Mesendoderm (in vitro differentiated cells): ENCODE measurements at regions not wholly inside any gene's neighbourhood (a gene's known extent, or its start where the extent isn't known, plus 50 kb on each side); places are given as distances from the start of the nearest gene placed in this dataset.

Experiments
- DNase-seq: peaks from one replicate; pipeline ENCODE4 v3.0.0; 2013
- H2AK5ac ChIP-seq: 2 replicates; pipeline ENCODE4 v1.6.1; 2013; ENCODE audit warnings: low read length, inconsistent platforms
- H2BK120ac ChIP-seq: 2 replicates; pipeline ENCODE4 v1.6.1; 2013; ENCODE audit warnings: low read depth, mild to moderate bottlenecking, low read length, moderate library complexity, mixed read lengths
- H2BK15ac ChIP-seq: replicated peaks from 2 replicates; pipeline ENCODE4 v1.6.1; 2013; ENCODE audit warnings: low read depth, mild to moderate bottlenecking, moderate library complexity
- H2BK5ac ChIP-seq: 2 replicates; pipeline ENCODE4 v1.6.1; 2013; ENCODE audit warnings: low read length, inconsistent platforms
- H3K18ac ChIP-seq: 2 replicates; pipeline ENCODE4 v1.6.1; 2013; ENCODE audit warnings: mild to moderate bottlenecking, low read length, mixed read lengths
- H3K23ac ChIP-seq: one replicate; pipeline ENCODE4 v1.6.1; 2013; ENCODE audit warnings: low read length
- H3K27ac ChIP-seq: 2 replicates; pipeline ENCODE4 v1.5.1; 2013; ENCODE audit warnings: low read depth, mild to moderate bottlenecking, inconsistent platforms, low read length, moderate library complexity
- H3K27me3 ChIP-seq: 2 replicates; pipeline ENCODE4 v1.6.1; 2013; ENCODE audit warnings: low read length, control low read depth, mild to moderate bottlenecking, inconsistent platforms; ENCODE audit not compliant: insufficient read depth, poor library complexity
- H3K36me3 ChIP-seq: 2 replicates; pipeline ENCODE4 v1.6.1; 2013; ENCODE audit warnings: low read length, inconsistent platforms; ENCODE audit not compliant: control insufficient read depth, insufficient read depth
- H3K4ac ChIP-seq: one replicate; pipeline ENCODE4 v1.6.1; 2013; ENCODE audit warnings: low read depth, mild to moderate bottlenecking, low read length, moderate library complexity
- H3K4me1 ChIP-seq: 2 replicates; pipeline ENCODE4 v1.6.1; 2013; ENCODE audit warnings: low read depth, low read length, inconsistent platforms; ENCODE audit not compliant: control insufficient read depth
- H3K4me2 ChIP-seq: 2 replicates; pipeline ENCODE4 v1.6.1; 2013; ENCODE audit warnings: low read length
- H3K4me3 ChIP-seq: 2 replicates; pipeline ENCODE4 v1.5.1; 2013; ENCODE audit warnings: mild to moderate bottlenecking, low read length
- H3K56ac ChIP-seq: one replicate; pipeline ENCODE4 v1.6.1; 2013; ENCODE audit warnings: low read length
- H3K79me1 ChIP-seq: 2 replicates; pipeline ENCODE4 v1.6.1; 2013; ENCODE audit warnings: low read length, inconsistent platforms
- H3K79me2 ChIP-seq: 2 replicates; pipeline ENCODE4 v1.6.1; 2013; ENCODE audit warnings: mild to moderate bottlenecking, low read length; ENCODE audit not compliant: control insufficient read depth, insufficient read depth
- H3K9ac ChIP-seq: 2 replicates; pipeline ENCODE4 v1.6.1; 2013; ENCODE audit warnings: low read length, inconsistent platforms
- H4K5ac ChIP-seq: one replicate; pipeline ENCODE4 v1.6.1; 2013; ENCODE audit warnings: low read length
- H4K8ac ChIP-seq: one replicate; pipeline ENCODE4 v1.6.1; 2013; ENCODE audit warnings: low read depth, mild to moderate bottlenecking, control low read depth, low read length, moderate library complexity
- WGBS: extraction: QIAGEN DNeasy Blood & Tissue Kit; methylation state at CpG from one replicate; pipeline ENCODE4 v1.1.7; 2013; ENCODE audit warnings: low lambda C conversion rate, missing lambda C conversion rate; ENCODE audit not compliant: insufficient coverage; ENCODE audit errors: extremely low coverage; 5-methylcytosine and 5-hydroxymethylcytosine counted together

DNA sequence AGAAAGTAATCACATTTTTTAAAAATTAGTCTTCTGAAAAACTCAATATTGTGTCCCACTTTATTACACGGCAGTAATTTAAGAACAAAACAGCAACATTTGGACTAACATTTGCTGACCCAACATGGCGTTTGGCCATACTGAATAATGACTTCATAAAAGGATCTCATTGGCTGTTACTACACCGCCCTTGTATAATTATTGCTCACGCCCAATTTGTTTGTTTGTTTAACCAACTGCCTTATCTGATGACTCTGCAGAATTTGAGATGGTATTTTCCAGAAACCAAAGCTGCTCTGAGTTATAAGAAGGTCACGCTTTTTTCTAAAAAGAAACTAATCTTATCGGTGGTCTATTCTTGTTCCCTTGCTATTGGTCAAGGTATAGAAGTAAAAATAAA, 200.2 kb upstream of the TARS1 start:
- Histone ChIP-seq H3K27me3 (no peaks in the 10 kb centered on the region), H3K56ac (no peak overlapping the region), H3K79me1 (no peaks in the 10 kb centered on the region), H3K79me2 (no peaks in the 10 kb centered on the region), H2AK5ac (no peak overlapping the region), H3K4me1 (peaks cover 2% of the 10 kb centered on the region), H3K18ac (no peak overlapping the region), H2BK5ac (no peak overlapping the region), H3K27ac (no peak overlapping the region), H3K4ac (no peak overlapping the region), H4K5ac (no peak overlapping the region), H3K23ac (no peak overlapping the region), H3K9ac (no peak overlapping the region), H3K36me3 (no peaks in the 10 kb centered on the region), H2BK15ac (no peak overlapping the region), H4K8ac (no peak overlapping the region), H3K4me2 (no peak overlapping the region), H3K4me3 (no peak overlapping the region), H2BK120ac (no peak overlapping the region)
- WGBS: no CpG with 5 or more reads among the region's 6 CpGs
- DNase-seq: no peak

DNA sequence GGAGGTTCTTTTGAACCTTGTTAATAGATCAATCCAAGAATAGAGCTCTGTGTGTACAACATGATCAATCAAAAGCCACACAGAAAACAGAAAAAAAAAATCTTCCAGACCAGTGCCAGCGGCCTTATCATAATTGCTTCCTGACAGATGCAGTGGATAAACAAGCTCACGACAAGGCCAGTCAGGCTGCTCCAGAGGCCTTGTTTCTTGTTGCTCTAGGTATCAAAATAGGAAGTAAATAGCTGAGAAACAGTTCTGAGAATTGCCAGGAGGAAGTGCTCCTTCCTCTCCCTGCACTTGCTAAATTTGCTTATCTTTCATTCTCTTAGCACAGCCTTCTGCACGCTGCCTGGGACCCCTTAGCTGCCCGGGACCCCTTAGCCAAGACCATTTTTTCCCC, 199.0 kb upstream of the TARS1 start:
- Histone ChIP-seq H2BK5ac (no peak overlapping the region), H3K27me3 (no peaks in the 10 kb centered on the region), H2BK15ac (no peak overlapping the region), H2BK120ac (no peak overlapping the region), H3K36me3 (no peaks in the 10 kb centered on the region), H3K18ac (no peak overlapping the region), H3K79me2 (no peaks in the 10 kb centered on the region), H3K56ac (no peak overlapping the region), H3K4me1 (peaks cover 2% of the 10 kb centered on the region), H3K27ac (no peak overlapping the region), H4K8ac (no peak overlapping the region), H4K5ac (no peak overlapping the region), H2AK5ac (no peak overlapping the region), H3K4me2 (no peak overlapping the region), H3K79me1 (no peaks in the 10 kb centered on the region), H3K9ac (no peak overlapping the region), H3K4ac (no peak overlapping the region), H3K23ac (no peak overlapping the region), H3K4me3 (no peak overlapping the region)
- peak; percentile 23 for DNase-seq
- WGBS: no CpG with 5 or more reads among the region's 4 CpGs

DNA sequence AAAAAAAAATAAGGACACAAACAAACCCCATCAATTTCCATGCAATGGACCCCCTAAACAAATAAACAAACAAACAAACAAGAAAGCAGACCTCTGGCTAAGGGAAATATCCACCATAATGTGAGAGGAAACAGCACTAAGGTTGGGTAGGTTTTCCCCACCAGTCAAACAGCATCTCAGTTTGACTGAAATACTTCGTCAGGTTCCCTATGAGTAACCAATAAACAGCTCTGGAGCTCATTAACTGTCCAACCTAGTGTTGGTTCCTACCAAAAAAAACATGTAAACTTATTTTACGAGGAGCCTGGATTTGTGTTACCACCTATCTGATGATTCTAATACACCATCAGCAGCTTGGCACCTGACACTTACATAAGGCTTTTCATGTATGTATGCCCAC, 198.5 kb upstream of the TARS1 start:
- no peak overlapping the region for H3K23ac ChIP-seq
- no peaks in the 10 kb centered on the region for H3K79me2 ChIP-seq
- H3K4me1 ChIP-seq: peaks cover 2% of the 10 kb centered on the region
- H3K4ac ChIP-seq: no peak overlapping the region
- H3K4me3 ChIP-seq: no peak overlapping the region
- DNase-seq: no peak
- no peak overlapping the region for H2BK5ac ChIP-seq
- no peak overlapping the region for H2BK120ac ChIP-seq
- H3K4me2 ChIP-seq: no peak overlapping the region
- H3K9ac ChIP-seq: no peak overlapping the region
- H3K18ac ChIP-seq: no peak overlapping the region
- no peak overlapping the region for H4K8ac ChIP-seq
- no peaks in the 10 kb centered on the region for H3K79me1 ChIP-seq
- H4K5ac ChIP-seq: no peak overlapping the region
- H2AK5ac ChIP-seq: no peak overlapping the region
- no peak overlapping the region for H3K27ac ChIP-seq
- H2BK15ac ChIP-seq: no peak overlapping the region
- H3K56ac ChIP-seq: no peak overlapping the region
- no peaks in the 10 kb centered on the region for H3K27me3 ChIP-seq
- no CpG with 5 or more reads among the region's 2 CpGs for WGBS
- no peaks in the 10 kb centered on the region for H3K36me3 ChIP-seq

GRCh38 chr5:33244441-33245150, 196.2 kb upstream of the TARS1 start:
- Histone ChIP-seq H3K4me1 (peaks cover under 1% of the 10 kb centered on the region), H3K27ac (no peak overlapping the region), H3K79me2 (no peaks in the 10 kb centered on the region), H3K23ac (no peak overlapping the region), H2AK5ac (no peak overlapping the region), H3K79me1 (no peaks in the 10 kb centered on the region), H3K18ac (no peak overlapping the region), H4K8ac (no peak overlapping the region), H3K56ac (no peak overlapping the region), H3K4ac (no peak overlapping the region), H2BK5ac (no peak overlapping the region), H3K4me3 (no peak overlapping the region), H4K5ac (no peak overlapping the region), H3K36me3 (no peaks in the 10 kb centered on the region), H3K4me2 (no peak overlapping the region), H2BK120ac (no peak overlapping the region), H3K9ac (no peak overlapping the region), H3K27me3 (no peaks in the 10 kb centered on the region), H2BK15ac (no peak overlapping the region)
- WGBS: no CpG with 5 or more reads among the region's 4 CpGs
- no peak for DNase-seq

GRCh38 chr5:33254579-33254978, 186.2 kb upstream of the TARS1 start:
- Histone ChIP-seq H2BK15ac (no peak overlapping the region), H3K4me3 (no peak overlapping the region)
- WGBS: no CpG with 5 or more reads among the region's 1 CpG

More at GRCh38 chr5:33254579-33254978, 186.2 kb upstream of the TARS1 start:
- Histone ChIP-seq H3K56ac (no peak overlapping the region), H2BK5ac (no peak overlapping the region), H3K27me3 (no peaks in the 10 kb centered on the region), H3K23ac (no peak overlapping the region), H2AK5ac (no peak overlapping the region), H2BK120ac (no peak overlapping the region), H3K4ac (no peak overlapping the region), H4K5ac (no peak overlapping the region), H3K79me2 (no peaks in the 10 kb centered on the region), H3K27ac (no peak overlapping the region), H3K4me2 (no peak overlapping the region), H3K4me1 (no peaks in the 10 kb centered on the region), H4K8ac (no peak overlapping the region), H3K9ac (no peak overlapping the region), H3K18ac (no peak overlapping the region), H3K79me1 (no peaks in the 10 kb centered on the region), H3K36me3 (no peaks in the 10 kb centered on the region)
- DNase-seq: no peak
